ENCODE measurements at regions not wholly inside any gene's neighbourhood (a gene's known extent, or its start where the extent isn't known, plus 50 kb on each side); places are given as distances from the start of the nearest gene placed in this dataset.

GRCh38 chrX:110584083-110584482, 211.5 kb downstream of the CHRDL1 start:
- TF ChIP-seq CTCF (IDR thresholded peaks at IDR 0.05; ENCODE audit: low read depth, low read length, missing input control) = no peak
- no peak for TF ChIP-seq RAD21 (IDR thresholded peaks at IDR 0.05)
- no peak for TF ChIP-seq JUND (IDR thresholded peaks at IDR 0.05)
- TF ChIP-seq TAF1 (conservative IDR thresholded peaks at IDR 0.05) = no peak
- no peak for TF ChIP-seq YY1 (IDR thresholded peaks at IDR 0.05)
- TF ChIP-seq EGR1 (IDR thresholded peaks at IDR 0.05; ENCODE audit: low read depth in 2 of 2) = no peak
- TF ChIP-seq, protein P1, sequence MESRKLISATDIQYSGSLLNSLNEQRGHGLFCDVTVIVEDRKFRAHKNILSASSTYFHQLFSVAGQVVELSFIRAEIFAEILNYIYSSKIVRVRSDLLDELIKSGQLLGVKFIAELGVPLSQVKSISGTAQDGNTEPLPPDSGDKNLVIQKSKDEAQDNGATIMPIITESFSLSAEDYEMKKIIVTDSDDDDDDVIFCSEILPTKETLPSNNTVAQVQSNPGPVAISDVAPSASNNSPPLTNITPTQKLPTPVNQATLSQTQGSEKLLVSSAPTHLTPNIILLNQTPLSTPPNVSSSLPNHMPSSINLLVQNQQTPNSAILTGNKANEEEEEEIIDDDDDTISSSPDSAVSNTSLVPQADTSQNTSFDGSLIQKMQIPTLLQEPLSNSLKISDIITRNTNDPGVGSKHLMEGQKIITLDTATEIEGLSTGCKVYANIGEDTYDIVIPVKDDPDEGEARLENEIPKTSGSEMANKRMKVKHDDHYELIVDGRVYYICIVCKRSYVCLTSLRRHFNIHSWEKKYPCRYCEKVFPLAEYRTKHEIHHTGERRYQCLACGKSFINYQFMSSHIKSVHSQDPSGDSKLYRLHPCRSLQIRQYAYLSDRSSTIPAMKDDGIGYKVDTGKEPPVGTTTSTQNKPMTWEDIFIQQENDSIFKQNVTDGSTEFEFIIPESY (IDR thresholded peaks at IDR 0.05) = no peak
- TF ChIP-seq, protein P2, sequence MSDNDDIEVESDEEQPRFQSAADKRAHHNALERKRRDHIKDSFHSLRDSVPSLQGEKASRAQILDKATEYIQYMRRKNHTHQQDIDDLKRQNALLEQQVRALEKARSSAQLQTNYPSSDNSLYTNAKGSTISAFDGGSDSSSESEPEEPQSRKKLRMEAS (IDR thresholded peaks at IDR 0.05) = no peak
- TF ChIP-seq ATF3 (IDR thresholded peaks at IDR 0.05) = no peak
- no peak for TF ChIP-seq GABPA (IDR thresholded peaks at IDR 0.05 in 1 of 2, conservative IDR thresholded peaks at IDR 0.05 in 1 of 2)
- no peak for TF ChIP-seq SP1 (IDR thresholded peaks at IDR 0.05)
- no peak for TF ChIP-seq HNF4G (IDR thresholded peaks at IDR 0.05)
- TF ChIP-seq REST (IDR thresholded peaks at IDR 0.05) = no peak
